ENCODE measurements at regions not wholly inside any gene's neighbourhood (a gene's known extent, or its start where the extent isn't known, plus 50 kb on each side); places are given as distances from the start of the nearest gene placed in this dataset.

DNA sequence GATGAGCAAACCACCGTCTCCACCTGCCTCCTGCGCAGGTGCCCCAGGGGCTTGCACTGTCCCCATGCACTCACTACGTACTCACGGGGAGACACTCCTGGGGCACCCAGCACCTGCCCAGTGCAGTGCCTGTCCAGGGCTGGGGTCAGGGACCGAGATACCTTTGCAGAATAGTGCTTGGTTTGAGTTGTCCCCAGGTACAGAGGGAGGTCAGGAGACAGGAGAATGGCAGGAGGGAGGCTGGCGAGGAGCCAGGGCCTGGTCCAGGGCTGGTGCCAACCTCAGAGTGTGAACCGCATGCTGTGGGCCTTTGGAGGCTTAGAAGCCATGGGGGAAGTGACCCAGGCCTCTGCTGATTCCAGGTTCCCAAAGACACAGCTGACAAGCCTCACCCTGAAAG is 110.1 kb upstream of the GPR26 start (continued):
- TF ChIP-seq MGA (IDR thresholded peaks at IDR 0.05) (no peak), EWSR1 (IDR thresholded peaks at IDR 0.05; ENCODE audit: borderline replicate concordance, low read depth, partially characterized antibody) (no peak), CBX1 (IDR thresholded peaks at IDR 0.05; ENCODE audit: low read depth) (no peak), ZNF583 (CRISPR knock-in tag; IDR thresholded peaks at IDR 0.05) (no peak), HSF4 (CRISPR knock-in tag; IDR thresholded peaks at IDR 0.05; ENCODE audit: borderline replicate concordance) (no peak), HNRNPK (IDR thresholded peaks at IDR 0.05; ENCODE audit: low read depth, low read length, poor library complexity, severe bottlenecking) (no peak), NUFIP1 (IDR thresholded peaks at IDR 0.05; ENCODE audit: partially characterized antibody) (no peak), CHD1 (IDR thresholded peaks at IDR 0.05; ENCODE audit: low read length) (no peak)
